ENCODE measurements at regions not wholly inside any gene's neighbourhood (a gene's known extent, or its start where the extent isn't known, plus 50 kb on each side); places are given as distances from the start of the nearest gene placed in this dataset.

- no peak overlapping the region for H3K4me3 ChIP-seq
- H3K27me3 ChIP-seq = no peaks in the 10 kb centered on the region
- intact Hi-C loops (cut with DNase I; ENCODE audit: low total_unique reads) = no loop called here
- TF ChIP-seq POLR2A (IDR thresholded peaks at IDR 0.05) (no peak), CTCF (IDR thresholded peaks at IDR 0.05) (no peak)
- DNase-seq = no peak
- no peak overlapping the region for H3K27ac ChIP-seq
- no peaks in the 10 kb centered on the region for H3K36me3 ChIP-seq
- no peaks in the 10 kb centered on the region for H3K9me3 ChIP-seq
- no peaks in the 10 kb centered on the region for H3K4me1 ChIP-seq
Measured at GRCh38 chr7:109158246-109158645, 588.6 kb downstream of the DNAJB9 start.

GRCh38 chr7:109176661-109177060 is 607.0 kb downstream of the DNAJB9 start:
- no peak overlapping the region for H3K27ac ChIP-seq
- no peak overlapping the region for H3K4me3 ChIP-seq
- H3K9me3 ChIP-seq = no peaks in the 10 kb centered on the region
- H3K4me1 ChIP-seq = no peaks in the 10 kb centered on the region
- intact Hi-C loops (cut with DNase I; ENCODE audit: low total_unique reads) = no loop called here
- H3K36me3 ChIP-seq = no peaks in the 10 kb centered on the region
- H3K27me3 ChIP-seq = no peaks in the 10 kb centered on the region
- DNase-seq = no peak
- TF ChIP-seq CTCF (IDR thresholded peaks at IDR 0.05) (no peak), POLR2A (IDR thresholded peaks at IDR 0.05) (no peak)

- no peak for DNase-seq
- TF ChIP-seq CTCF (IDR thresholded peaks at IDR 0.05) = no peak
- no peak for TF ChIP-seq POLR2A (IDR thresholded peaks at IDR 0.05)
- Histone ChIP-seq H3K4me3 (no peak overlapping the region), H3K9me3 (no peaks in the 10 kb centered on the region), H3K4me1 (no peaks in the 10 kb centered on the region), H3K27ac (no peak overlapping the region), H3K36me3 (no peaks in the 10 kb centered on the region), H3K27me3 (no peaks in the 10 kb centered on the region)
- intact Hi-C loops (cut with DNase I; ENCODE audit: low total_unique reads) = no loop called here
Measured at GRCh38 chr7:109178342-109178741, 608.7 kb downstream of the DNAJB9 start.

- no peaks in the 10 kb centered on the region for H3K9me3 ChIP-seq
- no peak overlapping the region for H3K4me3 ChIP-seq
- no peaks in the 10 kb centered on the region for H3K27me3 ChIP-seq
- DNase-seq = no peak
- no peak overlapping the region for H3K27ac ChIP-seq
- no peaks in the 10 kb centered on the region for H3K4me1 ChIP-seq
- TF ChIP-seq POLR2A (IDR thresholded peaks at IDR 0.05) = no peak
- no peak for TF ChIP-seq CTCF (IDR thresholded peaks at IDR 0.05)
- intact Hi-C loops (cut with DNase I; ENCODE audit: low total_unique reads) = no loop called here
- H3K36me3 ChIP-seq = no peaks in the 10 kb centered on the region
Measured at GRCh38 chr7:109179601-109180000, 609.9 kb downstream of the DNAJB9 start.

- intact Hi-C loops (cut with DNase I; ENCODE audit: low total_unique reads) = no loop called here
- Histone ChIP-seq H3K27me3 (no peaks in the 10 kb centered on the region), H3K4me1 (no peaks in the 10 kb centered on the region), H3K4me3 (no peak overlapping the region), H3K36me3 (no peaks in the 10 kb centered on the region), H3K9me3 (no peaks in the 10 kb centered on the region), H3K27ac (no peak overlapping the region)
- DNase-seq = no peak
- TF ChIP-seq POLR2A (IDR thresholded peaks at IDR 0.05) = no peak
- TF ChIP-seq CTCF (IDR thresholded peaks at IDR 0.05) = no peak
Measured at GRCh38 chr7:109190766-109191398, 621.2 kb downstream of the DNAJB9 start.

Measured in uterus (tissue), 3 donors.